WTC11 (cell line): ENCODE measurements at regions not wholly inside any gene's neighbourhood (a gene's known extent, or its start where the extent isn't known, plus 50 kb on each side); places are given as distances from the start of the nearest gene placed in this dataset.

Source experiments
- ATAC-seq: fragments of 200-7000 bp; cut with Tn5 transposase; 2 replicates; pipeline ENCODE4 v1.10.0; 2021; ENCODE audit warnings: mild to moderate bottlenecking, moderate library complexity
- CTCF ChIA-PET: fragments of 300-600 bp; sonication (Branson Sonifier 250); formaldehyde crosslinking; loops from one replicate; lab custom pipeline; 2021; ENCODE audit warnings: antibody characterized with exemption; lab: Charles Lee
- POLR2A ChIA-PET: fragments of 350-600 bp; sonication (Branson Sonifier 250); formaldehyde crosslinking; loops from one replicate; lab custom pipeline; 2021; ENCODE audit warnings: antibody characterized with exemption; lab: Charles Lee
- DNase-seq: peaks from one replicate; pipeline ENCODE4 v3.0.0; 2021; ENCODE audit warnings: low spot score
- H3K27ac Mint-ChIP-seq: 2 replicates; pipeline ENCODE4 v1.8.0; 2021; ENCODE audit warnings: mixed read lengths
- H3K27me3 Mint-ChIP-seq: 2 replicates; pipeline ENCODE4 v1.8.0; 2021; ENCODE audit warnings: low read depth, mild to moderate bottlenecking, moderate library complexity, mixed read lengths
- H3K36me3 Mint-ChIP-seq: 2 replicates; pipeline ENCODE4 v1.8.0; 2021; ENCODE audit warnings: mixed read lengths
- H3K4me1 Mint-ChIP-seq: 2 replicates; pipeline ENCODE4 v1.8.0; 2022; ENCODE audit warnings: mixed read lengths
- H3K4me3 Mint-ChIP-seq: 2 replicates; pipeline ENCODE4 v1.8.0; 2021; ENCODE audit warnings: mild to moderate bottlenecking, moderate library complexity, mixed read lengths
- H3K9me3 Mint-ChIP-seq: 2 replicates; pipeline ENCODE4 v1.8.0; 2021; ENCODE audit warnings: mixed read lengths
- AR ChIP-seq: fragments of 250-450 bp; sonication (Bioruptor Pico); IDR thresholded peaks from 2 replicates; pipeline ENCODE4 v1.9.0; 2021; ENCODE audit warnings: mild to moderate bottlenecking
- CREB1 ChIP-seq: sonication (generic); formaldehyde crosslinking; IDR thresholded peaks from 2 replicates; pipeline ENCODE4 v1.8.0; 2023; ENCODE audit warnings: mild to moderate bottlenecking, missing genetic modification reagents
- CTCF ChIP-seq: fragments of 200-600 bp; IDR thresholded peaks from 2 replicates; pipeline ENCODE4 v1.8.0; 2022; ENCODE audit warnings: antibody characterized with exemption
- ELF4 ChIP-seq: sonication (generic); formaldehyde crosslinking; IDR thresholded peaks from 2 replicates; pipeline ENCODE4 v1.8.1; 2022; ENCODE audit warnings: low read depth, mild to moderate bottlenecking, moderate library complexity, missing genetic modification reagents
- EMX1 ChIP-seq: fragments of 250-450 bp; sonication (Bioruptor Pico); IDR thresholded peaks from 2 replicates; pipeline ENCODE4 v1.8.0; 2021; ENCODE audit warnings: mild to moderate bottlenecking
- ESRRA ChIP-seq: sonication (generic); formaldehyde crosslinking; IDR thresholded peaks from 2 replicates; pipeline ENCODE4 v1.8.1; 2022; ENCODE audit warnings: mild to moderate bottlenecking, missing genetic modification reagents, borderline replicate concordance
- ETV6 ChIP-seq: sonication (generic); formaldehyde crosslinking; IDR thresholded peaks from 2 replicates; pipeline ENCODE4 v1.8.1; 2022; ENCODE audit warnings: mild to moderate bottlenecking, missing genetic modification reagents
- FOXK1 ChIP-seq: sonication (generic); formaldehyde crosslinking; IDR thresholded peaks from 2 replicates; pipeline ENCODE4 v1.8.0; 2022; ENCODE audit warnings: mild to moderate bottlenecking, moderate library complexity, missing genetic modification reagents
- FOXP1 ChIP-seq: sonication (generic); formaldehyde crosslinking; IDR thresholded peaks from 2 replicates; pipeline ENCODE4 v1.8.0; 2022; ENCODE audit warnings: missing genetic modification reagents, mild to moderate bottlenecking, moderate library complexity, borderline replicate concordance
- IRF1 ChIP-seq: sonication (generic); formaldehyde crosslinking; IDR thresholded peaks from 2 replicates; pipeline ENCODE4 v1.8.0; 2023; ENCODE audit warnings: missing genetic modification reagents
- KAT7 ChIP-seq: sonication (generic); formaldehyde crosslinking; IDR thresholded peaks from 2 replicates; pipeline ENCODE4 v1.8.1; 2023; ENCODE audit warnings: missing genetic modification reagents, mild to moderate bottlenecking, borderline replicate concordance
- NFE2L1 ChIP-seq: sonication (generic); formaldehyde crosslinking; IDR thresholded peaks from 2 replicates; pipeline ENCODE4 v1.8.1; 2023; ENCODE audit warnings: missing genetic modification reagents
- ZNF263 ChIP-seq: sonication (generic); formaldehyde crosslinking; IDR thresholded peaks from 2 replicates; pipeline ENCODE4 v1.8.1; 2022; ENCODE audit warnings: low read depth, mild to moderate bottlenecking, moderate library complexity, missing genetic modification reagents
- ZNF317 ChIP-seq: sonication (generic); formaldehyde crosslinking; IDR thresholded peaks from 2 replicates; pipeline ENCODE4 v1.8.1; 2023; ENCODE audit warnings: low read depth, mild to moderate bottlenecking, moderate library complexity, missing genetic modification reagents, borderline replicate concordance
- ZNF396 ChIP-seq: fragments of 250-450 bp; sonication (Bioruptor Pico); IDR thresholded peaks from 2 replicates; pipeline ENCODE4 v1.8.0; 2021; ENCODE audit warnings: mild to moderate bottlenecking, moderate library complexity, borderline replicate concordance
- ZNF416 ChIP-seq: fragments of 250-450 bp; sonication (Bioruptor Pico); IDR thresholded peaks from 2 replicates; pipeline ENCODE4 v1.9.0; 2021; ENCODE audit warnings: mild to moderate bottlenecking, inconsistent platforms
- ZSCAN18 ChIP-seq: fragments of 250-450 bp; sonication (Bioruptor Pico); IDR thresholded peaks from 2 replicates; pipeline ENCODE4 v2.1.2; 2022; ENCODE audit warnings: mild to moderate bottlenecking, moderate library complexity
- TF ChIP-seq, protein P1 (sequence below): sonication (generic); formaldehyde crosslinking; IDR thresholded peaks from 2 replicates; pipeline ENCODE4 v1.8.0; 2022; ENCODE audit warnings: mild to moderate bottlenecking, missing genetic modification reagents
- TF ChIP-seq, protein P2 (sequence below): sonication (generic); formaldehyde crosslinking; IDR thresholded peaks from 2 replicates; pipeline ENCODE4 v1.8.1; 2022; ENCODE audit warnings: low read depth, mild to moderate bottlenecking, moderate library complexity, missing genetic modification reagents, borderline replicate concordance
- TF ChIP-seq, protein P3 (sequence below): sonication (generic); formaldehyde crosslinking; IDR thresholded peaks from 2 replicates; pipeline ENCODE4 v1.8.1; 2023; ENCODE audit warnings: mild to moderate bottlenecking, missing genetic modification reagents, moderate library complexity
- TF ChIP-seq, protein P4 (sequence below): sonication (generic); formaldehyde crosslinking; IDR thresholded peaks from 2 replicates; pipeline ENCODE4 v1.8.0; 2023; ENCODE audit warnings: mild to moderate bottlenecking, missing genetic modification reagents

DNA sequence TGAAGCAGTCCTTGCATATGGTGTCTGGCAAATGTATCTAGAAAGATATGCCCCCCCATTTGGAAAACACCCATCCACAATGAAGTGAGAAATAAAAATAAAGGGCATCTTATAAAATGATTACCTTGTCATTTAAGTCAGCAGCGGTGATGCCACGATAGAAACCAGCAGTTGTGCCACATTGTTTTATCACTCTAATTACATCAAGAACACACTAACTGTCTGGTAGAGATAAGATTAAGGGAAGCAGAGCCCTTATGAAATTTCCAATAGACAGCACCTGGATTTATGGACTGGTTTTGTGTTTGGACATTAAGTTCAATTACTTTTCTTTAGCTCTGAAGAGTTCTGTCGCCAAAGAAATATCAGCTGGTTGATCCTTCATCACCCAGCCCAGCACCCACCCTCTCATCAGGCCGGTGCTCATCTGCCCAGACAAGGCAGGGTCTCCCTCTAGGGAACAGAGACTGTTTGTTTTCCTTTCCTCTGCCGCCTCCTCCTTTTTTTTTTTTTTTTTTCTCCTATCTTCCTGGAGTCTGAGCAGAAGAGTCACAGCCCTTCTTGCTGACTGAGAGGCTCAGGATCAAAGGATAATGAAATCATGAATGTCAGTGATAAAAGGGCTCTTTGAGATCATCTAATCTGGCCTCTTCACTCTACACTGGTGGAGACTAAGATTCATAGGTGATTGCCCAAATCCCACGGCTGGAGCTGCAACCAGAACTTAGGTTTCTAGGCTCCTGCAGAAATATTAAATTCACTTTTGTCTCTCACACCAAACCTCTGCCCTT lies 464.1 kb downstream of the NTRK3 start:
- TF ChIP-seq CREB1 (no peak), ZNF317 (CRISPR knock-in tag) (no peak), FOXK1 (CRISPR knock-in tag) (no peak), CTCF (no peak), ELF4 (no peak)
- TF ChIP-seq, all 79 proteins: peak for 0

DNA sequence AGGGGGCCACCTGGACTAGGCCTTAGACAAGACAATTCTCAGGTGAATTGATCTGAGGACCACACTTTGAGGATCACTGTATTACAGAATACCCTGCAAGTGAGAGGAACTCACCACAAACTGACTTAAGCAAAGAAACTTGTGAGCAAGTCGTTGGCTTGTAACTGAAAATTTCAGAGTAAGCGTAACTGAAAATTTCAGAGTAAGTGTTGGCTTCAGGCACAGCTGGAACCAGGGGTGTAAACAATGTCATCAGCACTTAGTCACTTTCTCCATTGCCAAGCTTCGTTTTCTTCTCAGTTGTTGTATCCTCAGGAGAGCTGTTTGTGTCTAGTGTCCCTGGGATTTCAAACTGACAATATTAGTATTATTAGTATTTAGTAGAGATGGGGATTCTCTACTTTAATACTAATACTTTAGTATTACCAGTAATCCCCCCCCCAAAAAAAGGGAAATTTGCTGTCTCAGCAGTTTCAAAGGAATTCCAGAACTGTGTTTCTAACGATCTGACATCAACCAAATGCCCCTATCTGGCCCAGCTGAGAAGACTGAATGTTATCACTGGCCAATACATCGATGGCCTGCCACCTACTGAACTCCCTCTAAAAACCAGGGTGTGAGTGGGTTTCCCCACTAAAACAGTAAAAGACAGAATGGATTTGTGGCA lies 474.4 kb downstream of the NTRK3 start:
- H3K27me3 Mint-ChIP-seq, result no peaks in the 10 kb centered on the region
- ChIA-PET POLR2A (no interaction called here), CTCF (no interaction called here)
- H3K4me3 Mint-ChIP-seq, result no peak overlapping the region
- no peaks in the 10 kb centered on the region for H3K36me3 Mint-ChIP-seq
- H3K27ac Mint-ChIP-seq, result no peak overlapping the region
- ATAC-seq, result no peak
- H3K4me1 Mint-ChIP-seq, result no peaks in the 10 kb centered on the region; the same call in 1 of the 2 replicates
- H3K9me3 Mint-ChIP-seq, result no peaks in the 10 kb centered on the region
- no peak for DNase-seq
- TF ChIP-seq AR (no peak), ESRRA (CRISPR knock-in tag) (no peak), KAT7 (no peak), ZSCAN18 (no peak), EMX1 (CRISPR knock-in tag) (no peak), IRF1 (CRISPR knock-in tag) (no peak), ZNF263 (CRISPR knock-in tag) (no peak), NFE2L1 (no peak), ETV6 (CRISPR knock-in tag) (no peak), FOXP1 (CRISPR knock-in tag) (no peak), ZNF396 (CRISPR knock-in tag) (no peak), ZNF416 (CRISPR knock-in tag) (no peak)
- TF ChIP-seq, protein P1, sequence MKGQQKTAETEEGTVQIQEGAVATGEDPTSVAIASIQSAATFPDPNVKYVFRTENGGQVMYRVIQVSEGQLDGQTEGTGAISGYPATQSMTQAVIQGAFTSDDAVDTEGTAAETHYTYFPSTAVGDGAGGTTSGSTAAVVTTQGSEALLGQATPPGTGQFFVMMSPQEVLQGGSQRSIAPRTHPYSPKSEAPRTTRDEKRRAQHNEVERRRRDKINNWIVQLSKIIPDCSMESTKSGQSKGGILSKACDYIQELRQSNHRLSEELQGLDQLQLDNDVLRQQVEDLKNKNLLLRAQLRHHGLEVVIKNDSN (CRISPR knock-in tag), result no peak
- TF ChIP-seq, protein P2, sequence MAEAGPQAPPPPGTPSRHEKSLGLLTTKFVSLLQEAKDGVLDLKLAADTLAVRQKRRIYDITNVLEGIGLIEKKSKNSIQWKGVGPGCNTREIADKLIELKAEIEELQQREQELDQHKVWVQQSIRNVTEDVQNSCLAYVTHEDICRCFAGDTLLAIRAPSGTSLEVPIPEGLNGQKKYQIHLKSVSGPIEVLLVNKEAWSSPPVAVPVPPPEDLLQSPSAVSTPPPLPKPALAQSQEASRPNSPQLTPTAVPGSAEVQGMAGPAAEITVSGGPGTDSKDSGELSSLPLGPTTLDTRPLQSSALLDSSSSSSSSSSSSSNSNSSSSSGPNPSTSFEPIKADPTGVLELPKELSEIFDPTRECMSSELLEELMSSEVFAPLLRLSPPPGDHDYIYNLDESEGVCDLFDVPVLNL (CRISPR knock-in tag), result no peak
- TF ChIP-seq, protein P3, sequence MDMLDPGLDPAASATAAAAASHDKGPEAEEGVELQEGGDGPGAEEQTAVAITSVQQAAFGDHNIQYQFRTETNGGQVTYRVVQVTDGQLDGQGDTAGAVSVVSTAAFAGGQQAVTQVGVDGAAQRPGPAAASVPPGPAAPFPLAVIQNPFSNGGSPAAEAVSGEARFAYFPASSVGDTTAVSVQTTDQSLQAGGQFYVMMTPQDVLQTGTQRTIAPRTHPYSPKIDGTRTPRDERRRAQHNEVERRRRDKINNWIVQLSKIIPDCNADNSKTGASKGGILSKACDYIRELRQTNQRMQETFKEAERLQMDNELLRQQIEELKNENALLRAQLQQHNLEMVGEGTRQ (CRISPR knock-in tag), result no peak
- TF ChIP-seq, protein P4, sequence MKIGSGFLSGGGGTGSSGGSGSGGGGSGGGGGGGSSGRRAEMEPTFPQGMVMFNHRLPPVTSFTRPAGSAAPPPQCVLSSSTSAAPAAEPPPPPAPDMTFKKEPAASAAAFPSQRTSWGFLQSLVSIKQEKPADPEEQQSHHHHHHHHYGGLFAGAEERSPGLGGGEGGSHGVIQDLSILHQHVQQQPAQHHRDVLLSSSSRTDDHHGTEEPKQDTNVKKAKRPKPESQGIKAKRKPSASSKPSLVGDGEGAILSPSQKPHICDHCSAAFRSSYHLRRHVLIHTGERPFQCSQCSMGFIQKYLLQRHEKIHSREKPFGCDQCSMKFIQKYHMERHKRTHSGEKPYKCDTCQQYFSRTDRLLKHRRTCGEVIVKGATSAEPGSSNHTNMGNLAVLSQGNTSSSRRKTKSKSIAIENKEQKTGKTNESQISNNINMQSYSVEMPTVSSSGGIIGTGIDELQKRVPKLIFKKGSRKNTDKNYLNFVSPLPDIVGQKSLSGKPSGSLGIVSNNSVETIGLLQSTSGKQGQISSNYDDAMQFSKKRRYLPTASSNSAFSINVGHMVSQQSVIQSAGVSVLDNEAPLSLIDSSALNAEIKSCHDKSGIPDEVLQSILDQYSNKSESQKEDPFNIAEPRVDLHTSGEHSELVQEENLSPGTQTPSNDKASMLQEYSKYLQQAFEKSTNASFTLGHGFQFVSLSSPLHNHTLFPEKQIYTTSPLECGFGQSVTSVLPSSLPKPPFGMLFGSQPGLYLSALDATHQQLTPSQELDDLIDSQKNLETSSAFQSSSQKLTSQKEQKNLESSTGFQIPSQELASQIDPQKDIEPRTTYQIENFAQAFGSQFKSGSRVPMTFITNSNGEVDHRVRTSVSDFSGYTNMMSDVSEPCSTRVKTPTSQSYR (CRISPR knock-in tag), result no peak

More for the DNA sequence above, 464.1 kb downstream of the NTRK3 start:
- no peak for DNase-seq
- no peak for ATAC-seq
- Mint-ChIP-seq H3K27me3 (no peaks in the 10 kb centered on the region; the same call in 1 of the 2 replicates), H3K9me3 (peaks cover 3% of the 10 kb centered on the region; the same call in 1 of the 2 replicates), H3K36me3 (no peaks in the 10 kb centered on the region), H3K27ac (no peak overlapping the region), H3K4me3 (no peak overlapping the region), H3K4me1 (no peaks in the 10 kb centered on the region)
- ChIA-PET CTCF (no interaction called here), POLR2A (no interaction called here)
